ENCODE measurements at regions not wholly inside any gene's neighbourhood (a gene's known extent, or its start where the extent isn't known, plus 50 kb on each side); places are given as distances from the start of the nearest gene placed in this dataset.

GRCh38 chr11:96854425-96854824 lies 464.6 kb downstream of the JRKL start:
- TF ChIP-seq ELF4 (IDR thresholded peaks at IDR 0.05) (no peak), FOXA1 (IDR thresholded peaks at IDR 0.05) (no peak), BHLHE40 (IDR thresholded peaks at IDR 0.05; ENCODE audit: borderline replicate concordance) (no peak), NFRKB (IDR thresholded peaks at IDR 0.05) (no peak), LEF1 (IDR thresholded peaks at IDR 0.05; ENCODE audit: borderline replicate concordance) (no peak), FOXK2 (IDR thresholded peaks at IDR 0.05) (no peak), L3MBTL2 (conservative IDR thresholded peaks at IDR 0.05) (no peak), ARNT (IDR thresholded peaks at IDR 0.05) (no peak), TARDBP (IDR thresholded peaks at IDR 0.05) (no peak), ZNF384 (IDR thresholded peaks at IDR 0.05) (no peak)
